NCI-H82 (cell line): ENCODE measurements at regions not wholly inside any gene's neighbourhood (a gene's known extent, or its start where the extent isn't known, plus 50 kb on each side); places are given as distances from the start of the nearest gene placed in this dataset.
"Not testable (repeated sequence)": the region's sequence is repeated elsewhere in the genome, so short reads cannot be mapped to it uniquely, and the experiment has no call there.

Experiments used
- DNase-seq: peaks from one replicate; lab custom pipeline; 2025; lab: John Stamatoyannopoulos, UW

GRCh38 chr1:96865731-96866685, 144.4 kb downstream of the PTBP2 start:
- DNase-seq, result no peak

- peak; percentile 3 for DNase-seq
Measured at GRCh38 chr1:96872757-96873156, 151.2 kb downstream of the PTBP2 start.

- DNase-seq, result no peak
Measured at GRCh38 chr1:96878640-96879039, 157.1 kb downstream of the PTBP2 start.

- DNase-seq, result no peak
Measured at GRCh38 chr1:96880626-96881025, 159.0 kb downstream of the PTBP2 start.

GRCh38 chr1:96882096-96882495, 160.5 kb downstream of the PTBP2 start:
- no peak for DNase-seq

GRCh38 chr1:96886474-96886873, 164.9 kb downstream of the PTBP2 start:
- DNase-seq, result no peak

GRCh38 chr1:96887501-96887900, 165.9 kb downstream of the PTBP2 start:
- DNase-seq, result no peak

GRCh38 chr1:96901783-96902363, 180.3 kb downstream of the PTBP2 start:
- no peak for DNase-seq

GRCh38 chr1:96912248-96912647, 190.7 kb downstream of the PTBP2 start:
- peak; percentile 70 for DNase-seq

GRCh38 chr1:96915701-96916100, 194.1 kb downstream of the PTBP2 start:
- DNase-seq, result not testable (repeated sequence)

GRCh38 chr1:96918406-96918805, 196.8 kb downstream of the PTBP2 start:
- no peak for DNase-seq

GRCh38 chr1:96922181-96922580, 200.6 kb downstream of the PTBP2 start:
- DNase-seq, result no peak

GRCh38 chr1:96923753-96924152, 202.2 kb downstream of the PTBP2 start:
- no peak for DNase-seq

GRCh38 chr1:96926176-96926575, 204.6 kb downstream of the PTBP2 start:
- no peak for DNase-seq

GRCh38 chr1:96927125-96927524, 205.5 kb downstream of the PTBP2 start:
- no peak for DNase-seq

GRCh38 chr1:96931136-96931535, 209.6 kb downstream of the PTBP2 start:
- DNase-seq, result no peak

GRCh38 chr1:96934282-96934681, 212.7 kb downstream of the PTBP2 start:
- DNase-seq, result no peak

GRCh38 chr1:96944432-96945092, 223.0 kb downstream of the PTBP2 start:
- DNase-seq, result no peak

GRCh38 chr1:96945509-96946084, 224.0 kb downstream of the PTBP2 start:
- no peak for DNase-seq

GRCh38 chr1:96955307-96956012, 233.9 kb downstream of the PTBP2 start:
- peak; percentile 6 for DNase-seq

- no peak for DNase-seq
Measured at GRCh38 chr1:96962216-96962615, 240.6 kb downstream of the PTBP2 start.

GRCh38 chr1:96962751-96963211, 241.2 kb downstream of the PTBP2 start:
- DNase-seq, result no peak
